KOPT-K1 (cell line): ENCODE measurements at regions not wholly inside any gene's neighbourhood (a gene's known extent, or its start where the extent isn't known, plus 50 kb on each side); places are given as distances from the start of the nearest gene placed in this dataset.

ENCODE experiments used
- H3K27ac ChIP-seq: fragments of 200-600 bp; sonication (generic); 2 replicates; pipeline ENCODE4 v1.5.1; 2016; ENCODE audit warnings: antibody characterized with exemption, mild to moderate bottlenecking, low read depth, low read length; ENCODE audit not compliant: poor library complexity, severe bottlenecking
- H3K36me3 ChIP-seq: fragments of 200-600 bp; sonication (generic); 2 replicates; pipeline ENCODE4 v1.5.1; 2017; ENCODE audit warnings: antibody characterized with exemption, mild to moderate bottlenecking, low read length, moderate library complexity; ENCODE audit not compliant: insufficient read depth
- H3K9me3 ChIP-seq: fragments of 200-600 bp; sonication (generic); 2 replicates; pipeline ENCODE4 v1.5.1; 2017; ENCODE audit warnings: antibody characterized with exemption, low read length, mild to moderate bottlenecking; ENCODE audit not compliant: insufficient read depth, poor library complexity, severe bottlenecking

GRCh38 chr5:116661419-116661818, 86.8 kb upstream of the SEMA6A start:
- Histone ChIP-seq H3K27ac (no peak overlapping the region), H3K36me3 (no peaks in the 10 kb centered on the region), H3K9me3 (peaks cover 21% of the 10 kb centered on the region)

GRCh38 chr5:116660929-116661328, 86.3 kb upstream of the SEMA6A start:
- Histone ChIP-seq H3K9me3 (peaks cover 21% of the 10 kb centered on the region), H3K27ac (no peak overlapping the region)

GRCh38 chr5:116658830-116659229, 84.2 kb upstream of the SEMA6A start:
- H3K9me3 ChIP-seq, result peaks cover 21% of the 10 kb centered on the region
- no peaks in the 10 kb centered on the region for H3K36me3 ChIP-seq
- no peak overlapping the region for H3K27ac ChIP-seq

More at GRCh38 chr5:116660929-116661328, 86.3 kb upstream of the SEMA6A start:
- H3K36me3 ChIP-seq, result no peaks in the 10 kb centered on the region

- Histone ChIP-seq H3K9me3 (peaks cover 21% of the 10 kb centered on the region), H3K36me3 (no peaks in the 10 kb centered on the region), H3K27ac (no peak overlapping the region)
Observed at GRCh38 chr5:116658141-116658540, 83.5 kb upstream of the SEMA6A start.

- Histone ChIP-seq H3K36me3 (no peaks in the 10 kb centered on the region), H3K9me3 (peaks cover 4% of the 10 kb centered on the region), H3K27ac (no peak overlapping the region)
Observed at GRCh38 chr5:116655431-116655830, 80.8 kb upstream of the SEMA6A start.

GRCh38 chr5:116654925-116655324, 80.3 kb upstream of the SEMA6A start:
- H3K9me3 ChIP-seq, result no peaks in the 10 kb centered on the region
- H3K27ac ChIP-seq, result no peak overlapping the region
- no peaks in the 10 kb centered on the region for H3K36me3 ChIP-seq

GRCh38 chr5:116652903-116653302, 78.3 kb upstream of the SEMA6A start:
- Histone ChIP-seq H3K27ac (no peak overlapping the region), H3K36me3 (no peaks in the 10 kb centered on the region), H3K9me3 (no peaks in the 10 kb centered on the region)

GRCh38 chr5:116652196-116652729, 77.6 kb upstream of the SEMA6A start:
- H3K9me3 ChIP-seq, result no peaks in the 10 kb centered on the region
- no peak overlapping the region for H3K27ac ChIP-seq
- no peaks in the 10 kb centered on the region for H3K36me3 ChIP-seq

GRCh38 chr5:116651653-116652052, 77.0 kb upstream of the SEMA6A start:
- Histone ChIP-seq H3K27ac (no peak overlapping the region), H3K9me3 (no peaks in the 10 kb centered on the region), H3K36me3 (no peaks in the 10 kb centered on the region)

- H3K36me3 ChIP-seq, result no peaks in the 10 kb centered on the region
- no peak overlapping the region for H3K27ac ChIP-seq
- no peaks in the 10 kb centered on the region for H3K9me3 ChIP-seq
Observed at GRCh38 chr5:116650964-116651363, 76.3 kb upstream of the SEMA6A start.

GRCh38 chr5:116650544-116650943, 75.9 kb upstream of the SEMA6A start:
- H3K27ac ChIP-seq, result no peak overlapping the region
- no peaks in the 10 kb centered on the region for H3K9me3 ChIP-seq
- H3K36me3 ChIP-seq, result no peaks in the 10 kb centered on the region

GRCh38 chr5:116646611-116647289, 72.1 kb upstream of the SEMA6A start:
- H3K9me3 ChIP-seq, result no peaks in the 10 kb centered on the region
- H3K27ac ChIP-seq, result no peak overlapping the region

GRCh38 chr5:116645627-116646026, 71.0 kb upstream of the SEMA6A start:
- Histone ChIP-seq H3K36me3 (no peaks in the 10 kb centered on the region), H3K27ac (no peak overlapping the region), H3K9me3 (no peaks in the 10 kb centered on the region)

More at GRCh38 chr5:116646611-116647289, 72.1 kb upstream of the SEMA6A start:
- H3K36me3 ChIP-seq, result no peaks in the 10 kb centered on the region

GRCh38 chr5:116640236-116640635, 65.6 kb upstream of the SEMA6A start:
- H3K27ac ChIP-seq, result no peak overlapping the region
- H3K36me3 ChIP-seq, result no peaks in the 10 kb centered on the region
- peaks cover 4% of the 10 kb centered on the region for H3K9me3 ChIP-seq

- Histone ChIP-seq H3K27ac (no peak overlapping the region), H3K36me3 (no peaks in the 10 kb centered on the region), H3K9me3 (peaks cover 6% of the 10 kb centered on the region)
Observed at GRCh38 chr5:116637149-116637740, 62.6 kb upstream of the SEMA6A start.

GRCh38 chr5:116632890-116633289, 58.3 kb upstream of the SEMA6A start:
- peaks cover 6% of the 10 kb centered on the region for H3K9me3 ChIP-seq
- no peak overlapping the region for H3K27ac ChIP-seq
- H3K36me3 ChIP-seq, result no peaks in the 10 kb centered on the region
